ENCODE measurements at regions not wholly inside any gene's neighbourhood (a gene's known extent, or its start where the extent isn't known, plus 50 kb on each side); places are given as distances from the start of the nearest gene placed in this dataset.

DNA sequence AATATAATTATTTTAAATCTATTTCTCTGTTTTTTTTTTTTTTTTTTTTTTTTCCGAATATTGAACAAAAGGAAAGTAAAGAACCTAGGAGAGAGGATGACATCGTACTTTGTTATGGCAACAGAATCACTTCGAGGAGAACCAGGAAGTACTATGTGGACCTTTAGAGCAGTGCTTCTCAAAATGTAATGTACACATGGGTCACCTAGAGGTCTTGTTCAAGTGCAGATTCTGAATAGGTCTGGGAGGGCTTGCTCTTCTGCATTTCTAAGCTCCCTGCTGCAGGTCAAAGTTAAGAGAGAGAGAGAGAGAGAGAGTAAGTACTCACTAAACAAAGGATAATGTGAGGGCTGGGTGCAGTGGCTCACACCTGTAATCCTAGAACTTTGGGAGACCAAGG, 419.5 kb upstream of the TENM4 start:
- Histone ChIP-seq H3K27me3 (ENCODE audit: control insufficient read depth in 1 of 2, insufficient read depth in 2 of 2, low read length in 2 of 2) (no peaks in the 10 kb centered on the region), H3K4me1 (ENCODE audit: insufficient read depth, low read length) (no peaks in the 10 kb centered on the region), H3K9me3 (ENCODE audit: control insufficient read depth in 1 of 2, insufficient read depth in 1 of 2, low read length in 2 of 2) (peaks cover 0 to 13% of the 10 kb centered on the region in 2 experiments), H3K4me3 (ENCODE audit: low read length) (no peak overlapping the region), H3K27ac (ENCODE audit: low read depth in 1 of 2, low read length in 2 of 2) (no peak overlapping the region), H3K36me3 (ENCODE audit: insufficient read depth, low read length) (no peaks in the 10 kb centered on the region)
- DNase-seq = no peak
- no peak for ATAC-seq (ENCODE audit: poor library complexity)
- intact Hi-C loops (cut with DNase I, micrococcal nuclease) = no loop called here
- no peaks in the 10 kb centered on the region for H3K36me3 Mint-ChIP-seq (ENCODE audit: low read depth)
- no peak overlapping the region for H3K27ac Mint-ChIP-seq
- CTCF ChIA-PET = no interaction called here
- no peaks in the 10 kb centered on the region for H3K4me1 Mint-ChIP-seq (ENCODE audit: low read depth)
- peaks cover 7% of the 10 kb centered on the region for H3K9me3 Mint-ChIP-seq
- H3K4me3 Mint-ChIP-seq = no peak overlapping the region
- POLR2A ChIA-PET = no interaction called here
- H3K27me3 Mint-ChIP-seq = no peaks in the 10 kb centered on the region
- TF ChIP-seq, protein P1, sequence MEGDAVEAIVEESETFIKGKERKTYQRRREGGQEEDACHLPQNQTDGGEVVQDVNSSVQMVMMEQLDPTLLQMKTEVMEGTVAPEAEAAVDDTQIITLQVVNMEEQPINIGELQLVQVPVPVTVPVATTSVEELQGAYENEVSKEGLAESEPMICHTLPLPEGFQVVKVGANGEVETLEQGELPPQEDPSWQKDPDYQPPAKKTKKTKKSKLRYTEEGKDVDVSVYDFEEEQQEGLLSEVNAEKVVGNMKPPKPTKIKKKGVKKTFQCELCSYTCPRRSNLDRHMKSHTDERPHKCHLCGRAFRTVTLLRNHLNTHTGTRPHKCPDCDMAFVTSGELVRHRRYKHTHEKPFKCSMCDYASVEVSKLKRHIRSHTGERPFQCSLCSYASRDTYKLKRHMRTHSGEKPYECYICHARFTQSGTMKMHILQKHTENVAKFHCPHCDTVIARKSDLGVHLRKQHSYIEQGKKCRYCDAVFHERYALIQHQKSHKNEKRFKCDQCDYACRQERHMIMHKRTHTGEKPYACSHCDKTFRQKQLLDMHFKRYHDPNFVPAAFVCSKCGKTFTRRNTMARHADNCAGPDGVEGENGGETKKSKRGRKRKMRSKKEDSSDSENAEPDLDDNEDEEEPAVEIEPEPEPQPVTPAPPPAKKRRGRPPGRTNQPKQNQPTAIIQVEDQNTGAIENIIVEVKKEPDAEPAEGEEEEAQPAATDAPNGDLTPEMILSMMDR (IDR thresholded peaks at IDR 0.05) = no peak

DNA sequence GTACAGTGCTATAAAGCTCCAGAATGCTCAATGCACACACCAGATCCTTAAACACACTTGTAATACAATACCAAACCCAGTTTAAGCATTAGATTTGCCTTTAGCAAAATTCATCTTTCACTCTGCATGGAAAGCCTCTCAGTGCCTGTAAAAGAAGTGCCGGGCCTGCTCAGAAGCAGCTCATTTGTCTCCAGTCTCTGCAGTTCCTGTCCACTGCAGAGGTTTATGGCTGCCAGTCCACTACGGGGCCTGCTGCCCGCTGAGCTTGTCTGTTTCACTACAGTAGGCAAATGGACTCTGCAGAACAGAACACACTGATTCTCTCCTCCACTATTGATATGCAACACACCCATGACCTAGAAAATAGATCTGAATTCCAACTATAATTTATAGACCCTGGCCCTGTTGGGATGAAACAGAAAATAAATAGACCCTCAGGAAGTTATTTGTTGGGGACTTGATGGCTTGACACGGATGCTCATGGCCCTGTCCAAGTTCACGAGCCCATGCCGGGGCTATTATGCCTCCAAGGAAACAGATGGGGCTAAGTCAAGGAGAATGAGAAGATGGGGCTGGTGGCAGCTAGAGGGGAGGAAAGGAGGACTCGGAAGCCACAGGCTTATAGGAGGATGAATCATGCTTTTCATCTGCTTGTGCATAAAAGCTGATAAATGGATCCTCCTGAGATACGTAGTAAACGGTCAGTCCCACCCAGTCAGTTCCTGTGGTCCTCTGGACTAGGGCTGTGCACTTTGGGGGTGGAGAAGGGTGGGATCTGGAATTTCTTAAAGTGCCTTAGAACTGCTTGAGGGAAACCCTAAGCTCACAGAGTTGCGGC, 416.8 kb upstream of the TENM4 start:
- no peaks in the 10 kb centered on the region for H3K4me1 Mint-ChIP-seq (ENCODE audit: low read depth)
- ChIA-PET CTCF (no interaction called here), POLR2A (no interaction called here)
- intact Hi-C loops (cut with DNase I, micrococcal nuclease) = no loop called here
- H3K9me3 ChIP-seq (ENCODE audit: control insufficient read depth in 1 of 2, insufficient read depth in 1 of 2, low read length in 2 of 2) = peaks cover 0 to 3% of the 10 kb centered on the region in 2 experiments
- no peaks in the 10 kb centered on the region for H3K4me1 ChIP-seq (ENCODE audit: insufficient read depth, low read length)
- H3K4me3 Mint-ChIP-seq = no peak overlapping the region
- DNase-seq (no peak), ATAC-seq (ENCODE audit: poor library complexity) (no peak)
- no peak overlapping the region for H3K27ac Mint-ChIP-seq
- TF ChIP-seq, protein P1 (IDR thresholded peaks at IDR 0.05) = no peak
- H3K36me3 ChIP-seq (ENCODE audit: insufficient read depth, low read length) = no peaks in the 10 kb centered on the region
- H3K36me3 Mint-ChIP-seq (ENCODE audit: low read depth) = no peaks in the 10 kb centered on the region
- H3K4me3 ChIP-seq (ENCODE audit: low read length) = no peak overlapping the region
- peaks cover 7% of the 10 kb centered on the region for H3K9me3 Mint-ChIP-seq
- H3K27me3 ChIP-seq (ENCODE audit: control insufficient read depth in 1 of 2, insufficient read depth in 2 of 2, low read length in 2 of 2) = no peaks in the 10 kb centered on the region
- no peaks in the 10 kb centered on the region for H3K27me3 Mint-ChIP-seq
- no peak overlapping the region for H3K27ac ChIP-seq (ENCODE audit: low read depth in 1 of 2, low read length in 2 of 2)

DNA sequence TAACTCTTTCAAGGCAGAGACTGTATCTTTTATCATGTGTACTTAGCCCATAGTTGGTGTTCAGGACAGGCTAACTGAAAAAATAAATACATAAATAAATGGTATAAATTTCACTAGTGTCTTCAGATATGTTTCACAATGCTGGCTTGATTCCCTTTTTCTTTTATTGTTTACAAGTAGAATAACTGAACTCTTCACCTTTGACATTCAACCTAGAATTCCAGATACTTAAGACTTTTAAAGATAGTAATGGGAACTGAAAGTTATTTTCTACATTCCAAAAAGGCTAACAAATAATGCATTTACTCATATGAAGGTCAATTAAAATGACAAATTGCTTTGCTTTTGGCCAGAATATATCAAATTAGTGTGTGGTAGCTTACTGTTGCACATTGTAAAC, 411.3 kb upstream of the TENM4 start:
- TF ChIP-seq, protein P1 (IDR thresholded peaks at IDR 0.05) = no peak
- Mint-ChIP-seq H3K4me1 (ENCODE audit: low read depth) (no peaks in the 10 kb centered on the region), H3K27me3 (no peaks in the 10 kb centered on the region), H3K36me3 (ENCODE audit: low read depth) (no peaks in the 10 kb centered on the region), H3K9me3 (peaks cover 11% of the 10 kb centered on the region), H3K27ac (no peak overlapping the region), H3K4me3 (no peak overlapping the region)
- H3K4me1 ChIP-seq (ENCODE audit: insufficient read depth, low read length) = no peaks in the 10 kb centered on the region
- no peaks in the 10 kb centered on the region for H3K36me3 ChIP-seq (ENCODE audit: insufficient read depth, low read length)
- ChIA-PET POLR2A (no interaction called here), CTCF (no interaction called here)
- no peak for ATAC-seq (ENCODE audit: poor library complexity)
- intact Hi-C loops (cut with DNase I, micrococcal nuclease) = no loop called here
- H3K4me3 ChIP-seq (ENCODE audit: low read length) = no peak overlapping the region
- no peaks in the 10 kb centered on the region for H3K27me3 ChIP-seq (ENCODE audit: control insufficient read depth in 1 of 2, insufficient read depth in 2 of 2, low read length in 2 of 2)
- no peak for DNase-seq
- H3K9me3 ChIP-seq (ENCODE audit: control insufficient read depth in 1 of 2, insufficient read depth in 1 of 2, low read length in 2 of 2) = peaks cover 0 to 3% of the 10 kb centered on the region in 2 experiments
- H3K27ac ChIP-seq (ENCODE audit: low read depth in 1 of 2, low read length in 2 of 2) = no peak overlapping the region

Data from CD4-positive, alpha-beta T cell (primary cell).